GM12891 (cell line): ENCODE measurements at regions not wholly inside any gene's neighbourhood (a gene's known extent, or its start where the extent isn't known, plus 50 kb on each side); places are given as distances from the start of the nearest gene placed in this dataset.

ENCODE experiments used
- DNase-seq: peaks from one replicate; pipeline ENCODE4 v3.0.0; 2011; ENCODE audit warnings: low spot score; ENCODE audit not compliant: insufficient read length
- FAIRE-seq: peaks from 2 replicates; lab custom pipeline; 2011; peaks lifted over from hg19 to GRCh38; lab: Jason Lieb, UNC
- PAX5 ChIP-seq: IDR thresholded peaks from 2 replicates; pipeline ENCODE4 v1.6.1; 2011; ENCODE audit warnings: low read length, moderate library complexity, mild to moderate bottlenecking; ENCODE audit not compliant: insufficient read depth, severe bottlenecking
- POLR2A ChIP-seq: IDR thresholded peaks from 2 replicates; pipeline ENCODE4 v1.6.1; 2011; ENCODE audit warnings: low read depth, low read length, control low read depth
- POLR2AphosphoS5 ChIP-seq: IDR thresholded peaks from 2 replicates; pipeline ENCODE4 v1.6.1; 2011; ENCODE audit warnings: low read depth, low read length, control low read depth
- POU2F2 ChIP-seq: IDR thresholded peaks from 2 replicates; pipeline ENCODE4 v1.6.1; 2011; ENCODE audit warnings: low read depth, mild to moderate bottlenecking, control low read depth, low read length, moderate library complexity
- SPI1 ChIP-seq: IDR thresholded peaks from 2 replicates; pipeline ENCODE4 v1.6.1; 2011; ENCODE audit warnings: low read depth, low read length, control low read depth
- TAF1 ChIP-seq: IDR thresholded peaks from 2 replicates; pipeline ENCODE4 v1.6.1; 2011; ENCODE audit warnings: low read depth, low read length, control low read depth

DNA sequence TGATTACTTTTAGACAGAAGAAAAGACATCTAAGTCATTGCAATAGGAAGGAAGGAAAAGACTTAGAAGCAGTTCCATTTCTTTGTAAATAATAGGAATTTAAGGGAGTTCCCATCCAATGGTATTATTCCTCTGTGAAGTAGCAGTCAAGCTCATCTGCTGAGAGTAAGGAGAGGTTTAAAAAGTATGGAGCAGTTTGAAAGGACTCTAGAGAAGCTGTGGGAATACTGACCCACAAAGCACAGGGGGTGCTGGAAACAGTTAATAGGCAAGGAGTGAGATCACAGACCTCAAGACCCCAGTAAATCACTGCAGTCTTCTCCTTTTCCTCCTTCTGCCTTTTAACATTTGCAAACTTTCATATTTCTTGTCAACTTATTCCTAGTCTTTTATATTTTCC is 428.5 kb downstream of the ADAMTS20 start:
- no peak for FAIRE-seq
- TF ChIP-seq POLR2A = no peak
- TF ChIP-seq POU2F2 = no peak
- no peak for TF ChIP-seq PAX5
- TF ChIP-seq SPI1 = no peak
- no peak for TF ChIP-seq POLR2AphosphoS5
- TF ChIP-seq TAF1 = no peak

DNA sequence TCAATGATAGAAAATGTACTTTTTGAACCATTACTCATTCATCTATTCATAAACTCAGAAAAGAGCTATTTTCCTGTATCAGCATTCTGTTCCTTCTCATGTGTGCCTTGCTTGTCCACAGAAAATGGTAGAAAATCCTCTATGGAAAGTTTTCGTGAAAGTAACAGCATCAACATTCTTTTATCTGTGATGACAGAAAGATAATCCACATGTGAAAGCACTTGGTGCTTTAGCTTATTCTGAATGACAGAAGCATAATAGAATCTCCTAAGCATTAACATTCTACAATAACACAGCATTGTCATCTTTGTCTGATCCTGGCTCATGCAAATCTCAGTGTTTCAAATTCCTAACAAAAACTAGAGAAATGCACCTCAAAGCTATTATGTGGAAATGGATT is 431.9 kb downstream of the ADAMTS20 start:
- TF ChIP-seq POLR2AphosphoS5 (no peak), TAF1 (no peak), POLR2A (no peak), POU2F2 (no peak), SPI1 (no peak), PAX5 (no peak)
- DNase-seq (no peak), FAIRE-seq (no peak)

More for the DNA sequence above, 428.5 kb downstream of the ADAMTS20 start:
- DNase-seq = no peak

DNA sequence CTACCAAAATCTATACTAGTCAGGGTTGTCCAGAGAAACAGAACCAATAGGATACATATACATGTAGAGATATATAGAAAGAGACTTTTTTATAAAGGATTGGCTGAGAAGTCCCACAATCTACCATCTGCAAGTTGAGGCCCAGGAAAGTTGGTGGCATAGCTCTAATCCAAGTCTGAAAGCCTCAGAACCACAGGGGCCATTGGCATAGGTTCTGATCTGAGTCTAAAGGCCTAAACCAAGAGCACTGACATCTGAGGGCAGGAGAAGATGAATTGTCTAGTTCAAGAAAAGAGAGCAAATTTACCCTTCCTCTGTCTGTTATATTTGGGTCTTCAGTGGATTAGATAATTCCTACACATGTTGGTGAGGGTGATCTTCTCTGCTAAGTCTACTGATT is 433.1 kb downstream of the ADAMTS20 start:
- DNase-seq = no peak
- FAIRE-seq = no peak
- TF ChIP-seq SPI1 = no peak
- TF ChIP-seq PAX5 = no peak
- no peak for TF ChIP-seq TAF1
- TF ChIP-seq POLR2AphosphoS5 = no peak
- TF ChIP-seq POU2F2 = no peak
- TF ChIP-seq POLR2A = no peak

DNA sequence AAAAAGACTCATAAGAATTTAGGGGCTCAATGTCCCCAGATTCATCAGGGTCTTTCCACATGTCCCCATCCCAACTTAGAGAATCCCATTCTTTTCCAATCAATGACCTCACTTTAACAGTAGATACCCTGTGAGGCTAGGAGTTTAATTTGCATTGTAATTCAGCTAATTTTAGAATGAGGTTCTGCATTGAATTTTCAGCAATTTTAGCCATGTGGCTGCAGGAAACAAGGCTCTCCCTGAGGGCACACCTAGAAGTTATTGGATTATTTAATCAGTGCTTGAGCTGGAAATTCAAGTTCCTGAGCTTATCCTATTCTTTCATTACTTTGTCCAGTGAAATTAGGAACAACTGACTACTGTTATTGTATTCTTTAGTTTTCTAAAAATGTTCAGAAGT is 433.8 kb downstream of the ADAMTS20 start:
- TF ChIP-seq POLR2AphosphoS5 (no peak), SPI1 (no peak), POLR2A (no peak), PAX5 (no peak), TAF1 (no peak), POU2F2 (no peak)
- FAIRE-seq = no peak
- no peak for DNase-seq

DNA sequence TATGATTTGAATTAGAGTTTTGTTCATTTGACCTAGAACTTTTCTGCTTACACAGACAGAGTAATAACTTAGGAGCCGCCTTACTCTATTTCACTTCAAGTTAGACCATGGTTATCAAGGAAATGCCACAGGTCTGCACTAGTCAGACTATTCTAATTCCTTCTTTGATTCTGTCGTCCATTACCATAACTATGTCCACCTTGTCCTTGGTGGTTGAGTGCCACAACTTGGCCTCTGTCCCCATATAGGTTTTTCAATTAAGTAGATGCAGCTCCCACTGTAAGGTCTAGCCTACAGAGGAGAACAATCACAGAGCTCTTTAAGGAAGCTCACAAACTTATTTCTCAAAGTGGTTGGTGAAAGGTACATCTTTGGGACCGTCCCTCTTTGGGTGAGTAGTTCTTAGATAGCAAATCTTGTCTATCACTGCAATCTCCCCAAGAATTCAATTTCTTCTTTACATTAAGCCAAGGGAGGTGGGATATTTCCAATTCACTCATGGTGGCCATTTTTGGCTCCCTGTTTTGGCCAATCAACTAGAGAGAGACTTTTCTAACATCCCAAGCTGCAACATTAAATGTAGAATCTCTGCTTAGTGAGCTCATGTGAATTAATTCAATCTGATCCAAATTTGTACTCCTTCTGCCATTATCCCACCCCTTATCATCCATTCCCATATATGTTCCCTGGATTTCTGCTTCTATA is 434.6 kb downstream of the ADAMTS20 start:
- TF ChIP-seq POU2F2 (no peak), PAX5 (no peak), POLR2A (no peak)
- DNase-seq (no peak), FAIRE-seq (no peak)

DNA sequence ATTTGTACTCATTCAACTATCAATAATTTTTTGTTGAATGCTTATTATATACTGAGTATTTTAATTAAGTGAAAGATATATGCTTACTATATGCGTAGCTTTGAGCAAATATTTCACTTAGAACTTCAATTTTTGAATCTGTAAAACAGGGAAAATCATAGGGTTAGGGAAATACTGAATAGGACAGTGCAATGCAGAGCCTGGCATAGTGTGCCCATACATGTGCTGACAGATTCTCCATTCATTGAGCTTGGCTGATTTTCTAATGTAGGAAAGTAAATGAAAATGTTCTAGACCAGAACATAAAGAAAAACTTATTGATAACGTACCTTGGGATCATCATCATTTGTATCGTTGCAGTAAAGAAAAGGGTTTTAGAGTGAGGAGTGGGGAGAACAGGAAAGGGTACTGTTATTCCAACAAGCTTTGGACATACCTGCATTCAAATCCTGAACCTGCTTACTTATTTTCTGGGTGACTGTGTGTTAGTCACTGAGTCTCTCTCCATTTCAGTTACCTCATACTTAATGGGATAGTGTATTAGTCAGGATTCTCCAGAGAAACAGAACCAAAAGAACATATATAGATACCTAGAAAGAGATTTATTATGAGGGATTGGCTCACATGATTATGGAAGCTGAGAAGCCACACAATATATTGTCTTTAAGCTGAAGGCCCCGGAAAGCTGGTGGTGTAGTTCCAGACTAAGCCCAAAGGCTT is 436.4 kb downstream of the ADAMTS20 start:
- TF ChIP-seq POU2F2 (no peak), PAX5 (no peak), POLR2A (no peak), SPI1 (no peak), TAF1 (no peak), POLR2AphosphoS5 (no peak)
- FAIRE-seq = no peak
- DNase-seq = no peak

DNA sequence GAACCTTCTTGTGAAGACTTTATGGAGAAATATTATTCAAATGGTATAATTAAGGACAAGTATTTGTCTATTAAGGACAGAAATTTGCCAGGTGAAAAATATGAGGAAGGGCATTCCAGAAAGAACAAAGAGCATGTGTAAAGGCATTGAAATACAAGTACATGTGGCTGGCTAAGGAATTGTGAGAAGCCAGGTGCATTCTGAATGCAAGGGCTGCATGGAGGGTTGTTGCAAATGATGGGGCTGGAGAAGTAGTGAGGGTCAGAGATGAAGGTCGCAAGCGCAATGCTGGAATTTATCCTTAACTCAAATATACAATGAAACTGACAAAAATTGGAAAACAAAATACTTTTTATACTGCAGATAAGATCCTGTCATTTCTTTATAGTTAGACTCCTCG is 437.7 kb downstream of the ADAMTS20 start:
- no peak for DNase-seq
- no peak for TF ChIP-seq POLR2A
- TF ChIP-seq TAF1 = no peak
- no peak for TF ChIP-seq POU2F2
- no peak for TF ChIP-seq PAX5
- TF ChIP-seq SPI1 = no peak
- FAIRE-seq = no peak

DNA sequence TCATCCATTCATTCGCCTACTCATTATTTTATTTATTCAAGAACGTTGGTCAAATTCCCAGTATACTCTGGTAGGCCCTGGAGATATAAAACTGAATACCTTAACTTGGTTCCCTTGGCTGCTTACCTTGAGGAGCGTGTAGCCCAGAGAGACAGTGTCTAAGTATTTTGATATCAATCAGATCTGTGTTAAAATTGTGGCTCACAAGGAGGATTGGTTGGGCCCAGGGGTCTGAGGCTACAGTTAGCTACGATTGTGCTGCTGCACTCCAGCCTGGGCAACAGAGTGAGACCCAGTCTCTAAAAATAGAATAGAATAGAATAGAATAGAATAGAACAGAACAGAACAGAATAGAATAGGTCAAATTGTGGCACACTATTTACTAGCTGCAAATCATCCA is 438.4 kb downstream of the ADAMTS20 start:
- TF ChIP-seq SPI1 (no peak), PAX5 (no peak), TAF1 (no peak)
- FAIRE-seq (no peak), DNase-seq (no peak)

DNA sequence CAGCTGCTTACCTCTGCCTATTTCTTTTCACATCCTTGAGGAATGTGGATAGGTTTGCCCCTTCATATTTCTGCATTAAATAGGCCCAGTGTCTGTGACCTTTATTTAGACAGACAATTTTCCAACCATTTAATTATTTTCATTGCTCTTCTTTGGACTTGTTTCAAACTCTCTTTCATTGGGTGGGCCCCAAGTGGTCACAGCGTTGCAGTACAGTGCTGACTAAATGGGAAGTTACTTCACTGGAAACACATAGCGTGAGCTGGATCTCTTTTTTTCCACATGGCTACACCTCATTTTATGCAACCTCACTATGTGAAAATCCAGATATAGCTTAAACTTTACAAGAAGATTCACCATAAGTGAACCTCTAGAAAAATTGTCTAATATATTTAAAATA is 438.9 kb downstream of the ADAMTS20 start:
- TF ChIP-seq TAF1 (no peak), PAX5 (no peak), SPI1 (no peak), POU2F2 (no peak), POLR2AphosphoS5 (no peak), POLR2A (no peak)
- DNase-seq (no peak), FAIRE-seq (no peak)
